Spleen (tissue), 11 donors: ENCODE measurements at regions not wholly inside any gene's neighbourhood (a gene's known extent, or its start where the extent isn't known, plus 50 kb on each side); places are given as distances from the start of the nearest gene placed in this dataset.
A peak's percentile ranks its signal among the peaks of the same experiment; 100 is the strongest.

Experiments
- DNase-seq: peaks from one replicate; pipeline ENCODE4 v3.0.0-alpha.2; 2020
- H3K27ac ChIP-seq, 8 donors: fragments of 200-600 bp; sonication (generic) in 7 of 8; 1 replicate in 4 of 8; 2 replicates in 4 of 8; pipeline versions ENCODE4 v1.5.0 to v1.8.0; 2016 to 2021; ENCODE audit warnings: inconsistent platforms in 4 of 8, mild to moderate bottlenecking in 4 of 8, moderate library complexity in 1 of 8
- H3K27me3 ChIP-seq, 7 donors: fragments of 200-600 bp; sonication (generic) in 6 of 7; replicated peaks in 1 of 7; 1 replicate in 4 of 7; 2 replicates in 3 of 7; pipeline versions ENCODE4 v1.5.0 to v1.8.0; 2016 to 2021; ENCODE audit warnings: inconsistent platforms in 3 of 7, mild to moderate bottlenecking in 1 of 7
- H3K36me3 ChIP-seq, 6 donors: fragments of 200-600 bp; sonication (generic) in 5 of 6; 1 replicate in 4 of 6; 2 replicates in 2 of 6; pipeline versions ENCODE4 v1.5.0 to v1.8.0; 2016 to 2021; ENCODE audit warnings: inconsistent platforms in 2 of 6
- H3K4me1 ChIP-seq, 6 donors: fragments of 200-600 bp; sonication (generic) in 5 of 6; 1 replicate in 3 of 6; 2 replicates in 3 of 6; pipeline versions ENCODE4 v1.5.0 to v1.8.0; 2016 to 2021; ENCODE audit warnings: inconsistent platforms in 3 of 6
- H3K4me3 ChIP-seq, 8 donors: fragments of 200-600 bp; sonication (generic) in 7 of 8; 1 replicate in 4 of 8; 2 replicates in 4 of 8; pipeline versions ENCODE4 v1.5.0 to v1.8.0; 2016 to 2021; ENCODE audit warnings: inconsistent platforms in 4 of 8, mild to moderate bottlenecking in 4 of 8, moderate library complexity in 2 of 8
- H3K9me3 ChIP-seq, 8 donors: fragments of 200-600 bp; sonication (generic) in 7 of 8; 1 replicate in 4 of 8; 2 replicates in 4 of 8; pipeline versions ENCODE4 v1.5.0 to v1.8.0; 2016 to 2021; ENCODE audit warnings: inconsistent platforms in 4 of 8
- POLR2A ChIP-seq, 3 donors: fragments of 450-650 bp; IDR thresholded peaks; one replicate each; pipeline ENCODE4 v1.5.1; 2017; ENCODE audit warnings: antibody characterized with exemption in 3 of 3, mild to moderate bottlenecking in 1 of 3
- POLR2AphosphoS5 ChIP-seq, 3 donors: sonication (generic); formaldehyde crosslinking; IDR thresholded peaks; one replicate each; pipeline ENCODE4 v1.5.1; 2017; ENCODE audit warnings: antibody characterized with exemption in 3 of 3
- WGBS, 5 donors: extraction: QIAGEN DNeasy Blood & Tissue Kit in 3 of 5; methylation state at CpG; one replicate each; pipeline versions ENCODE4 v1.1.5 to v1.1.7; 2013 to 2018; 5-methylcytosine and 5-hydroxymethylcytosine counted together
- intact Hi-C: fragments of 100-400 bp; cut with DNase I; formaldehyde crosslinking; loops from one replicate; pipeline ENCODE4 v1.15.0; 2023; ENCODE audit warnings: low total_unique reads
- TF ChIP-seq, protein P1 (sequence below), 11 experiments: fragments of 200-600 bp in 7 of 11; fragments of 450-650 bp in 4 of 11; sonication (generic) in 4 of 11; IDR thresholded peaks in 8 of 11; conservative IDR thresholded peaks in 3 of 11; 1 replicate in 7 of 11; 2 replicates in 4 of 11; pipeline versions ENCODE4 v1.4.0 to v1.8.0; 2016 to 2021; ENCODE audit warnings: antibody characterized with exemption in 11 of 11, inconsistent platforms in 4 of 11, mild to moderate bottlenecking in 1 of 11
- donor health status: healthy with polysubstance abuse.
- donor health status: DM: no; HTN: no; CAD: no; lungs with moderate emphysema.
- donor health status: DM: no; HTN: no; CAD: no.
- donor health status: Bipolar disorder and iron deficiency.
- donor health status: healthy.
- donor health status: DM: no; HTN: no; CAD: no.
- donor health status: DM: yes; HTN: yes; CAD: no.

DNA sequence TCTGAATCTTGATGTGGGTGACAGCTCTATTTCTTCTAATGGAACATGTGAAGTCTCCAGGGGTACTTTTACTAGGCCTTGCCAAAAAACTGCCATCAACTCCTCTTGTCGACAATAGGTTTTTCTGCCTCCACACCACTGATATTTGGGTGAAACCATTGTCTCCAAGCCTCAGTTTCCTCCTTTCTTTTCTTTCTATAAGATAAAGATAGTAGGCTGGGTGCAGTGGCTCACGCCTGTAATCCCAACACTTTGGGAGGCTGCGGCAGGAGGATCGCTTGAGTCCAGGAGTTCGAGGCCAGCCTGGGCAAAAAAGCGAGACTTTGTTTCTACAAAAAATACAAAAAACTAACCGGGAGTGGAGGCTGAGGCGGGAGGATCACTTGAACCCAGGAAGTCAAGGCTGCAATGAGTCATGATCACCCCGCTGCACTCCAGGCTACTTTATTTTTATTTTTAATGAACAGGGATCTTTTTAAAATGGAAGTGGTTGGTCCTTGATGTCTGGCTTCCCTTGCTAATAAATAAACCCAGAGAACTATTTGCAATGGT is 159.9 kb upstream of the TNFAIP3 start:
- Histone ChIP-seq H3K27ac (peak overlapping the region in 6 of 8 donors; percentile 24 to 77 (median 58)), H3K36me3 (no peaks in the 10 kb centered on the region), H3K27me3 (no peaks in the 10 kb centered on the region), H3K4me3 (no peak overlapping the region), H3K9me3 (no peaks in the 10 kb centered on the region), H3K4me1 (peaks cover 12 to 56% (median 32%) of the 10 kb centered on the region in 6 donors)
- DNase-seq: no peak
- 79 to 85% (median 83%) methylated on average over 9 of the region's 9 CpGs for WGBS, 5 donors
- intact Hi-C loops: loop anchor here (5.0 to 10.0 kb wide), 3 partner anchors 98 to 240 kb away; no protein-coding TSS in a partner anchor
- TF ChIP-seq, protein P1, sequence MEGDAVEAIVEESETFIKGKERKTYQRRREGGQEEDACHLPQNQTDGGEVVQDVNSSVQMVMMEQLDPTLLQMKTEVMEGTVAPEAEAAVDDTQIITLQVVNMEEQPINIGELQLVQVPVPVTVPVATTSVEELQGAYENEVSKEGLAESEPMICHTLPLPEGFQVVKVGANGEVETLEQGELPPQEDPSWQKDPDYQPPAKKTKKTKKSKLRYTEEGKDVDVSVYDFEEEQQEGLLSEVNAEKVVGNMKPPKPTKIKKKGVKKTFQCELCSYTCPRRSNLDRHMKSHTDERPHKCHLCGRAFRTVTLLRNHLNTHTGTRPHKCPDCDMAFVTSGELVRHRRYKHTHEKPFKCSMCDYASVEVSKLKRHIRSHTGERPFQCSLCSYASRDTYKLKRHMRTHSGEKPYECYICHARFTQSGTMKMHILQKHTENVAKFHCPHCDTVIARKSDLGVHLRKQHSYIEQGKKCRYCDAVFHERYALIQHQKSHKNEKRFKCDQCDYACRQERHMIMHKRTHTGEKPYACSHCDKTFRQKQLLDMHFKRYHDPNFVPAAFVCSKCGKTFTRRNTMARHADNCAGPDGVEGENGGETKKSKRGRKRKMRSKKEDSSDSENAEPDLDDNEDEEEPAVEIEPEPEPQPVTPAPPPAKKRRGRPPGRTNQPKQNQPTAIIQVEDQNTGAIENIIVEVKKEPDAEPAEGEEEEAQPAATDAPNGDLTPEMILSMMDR (IDR thresholded peaks at IDR 0.05 in 8 of 11, conservative IDR thresholded peaks at IDR 0.05 in 3 of 11): no peak
- TF ChIP-seq POLR2AphosphoS5 (IDR thresholded peaks at IDR 0.05): no peak
- no peak for TF ChIP-seq POLR2A (IDR thresholded peaks at IDR 0.05)

DNA sequence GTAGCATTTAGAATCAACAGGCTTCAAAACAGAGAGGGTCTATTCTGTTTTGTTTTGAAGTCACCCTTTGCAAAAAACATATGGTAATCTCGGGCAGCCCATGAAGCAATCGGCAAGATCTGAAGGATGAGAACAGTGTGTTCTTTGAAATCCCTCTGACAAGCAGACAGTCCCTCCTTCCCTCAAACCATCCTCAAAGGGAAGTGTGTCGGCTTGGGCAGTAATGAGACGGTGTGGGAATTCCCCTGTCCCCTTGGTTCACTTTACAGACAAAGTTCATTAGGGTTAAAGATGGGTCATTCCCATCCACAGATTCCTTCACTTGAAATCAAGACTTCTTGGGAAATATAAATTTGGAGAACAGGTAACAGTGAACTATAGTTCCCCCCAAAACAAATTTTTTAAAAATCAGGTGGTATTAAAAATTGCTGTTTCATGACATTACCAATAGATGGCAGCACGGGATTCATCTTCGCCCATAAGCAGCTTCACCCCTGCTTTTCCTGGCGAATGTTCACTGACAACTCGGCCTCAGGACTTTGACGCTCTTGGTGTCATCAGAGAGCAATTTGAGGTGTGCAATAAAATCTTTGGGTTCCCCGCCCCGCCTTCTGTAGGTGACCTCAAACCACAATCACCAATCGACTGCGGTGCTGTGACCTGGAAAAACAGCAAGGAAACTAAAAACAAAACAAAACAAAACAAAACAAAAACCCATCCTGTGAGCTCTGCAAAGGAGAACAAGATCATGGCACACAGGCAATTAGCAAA is 159.3 kb upstream of the TNFAIP3 start:
- TF ChIP-seq, protein P1 (IDR thresholded peaks at IDR 0.05 in 8 of 11, conservative IDR thresholded peaks at IDR 0.05 in 3 of 11): peak; percentile 41 to 88 (median 74)
- TF ChIP-seq POLR2AphosphoS5 (IDR thresholded peaks at IDR 0.05) (peak in 1 of 3 donors; percentile 64), POLR2A (IDR thresholded peaks at IDR 0.05) (no peak)
- Histone ChIP-seq H3K4me1 (peaks cover 12 to 56% (median 33%) of the 10 kb centered on the region in 6 donors), H3K4me3 (peak overlapping the region in 3 of 8 donors; percentile 8 to 36 (median 10)), H3K9me3 (no peaks in the 10 kb centered on the region), H3K27ac (peak overlapping the region in 7 of 8 donors; percentile 9 to 77 (median 43)), H3K36me3 (no peaks in the 10 kb centered on the region), H3K27me3 (no peaks in the 10 kb centered on the region)
- intact Hi-C loops: loop anchor here (5.0 to 10.0 kb wide), 3 partner anchors 97 to 240 kb away; no protein-coding TSS in a partner anchor
- whole genome bisulfite sequencing, 5 donors: 2 to 6% (median 3%) methylated on average over 13 of the region's 13 CpGs
- DNase-seq: peak; percentile 80

GRCh38 chr6:137708481-137708880 is 158.6 kb upstream of the TNFAIP3 start:
- intact Hi-C loops: loop anchor here (5.0 to 10.0 kb wide), 3 partner anchors 96 to 239 kb away; no protein-coding TSS in a partner anchor
- DNase-seq: no peak
- no peaks in the 10 kb centered on the region for H3K9me3 ChIP-seq
- H3K27me3 ChIP-seq: no peaks in the 10 kb centered on the region
- H3K4me3 ChIP-seq: no peak overlapping the region
- H3K4me1 ChIP-seq: peaks cover 12 to 56% (median 33%) of the 10 kb centered on the region in 6 donors
- peak overlapping the region in 7 of 8 donors; percentile 9 to 77 (median 43) for H3K27ac ChIP-seq
- 41 to 55% (median 48%) methylated on average over 1 of the region's 1 CpG for WGBS, 5 donors
- H3K36me3 ChIP-seq: no peaks in the 10 kb centered on the region
- TF ChIP-seq, protein P1 (IDR thresholded peaks at IDR 0.05 in 8 of 11, conservative IDR thresholded peaks at IDR 0.05 in 3 of 11): no peak
